BLaER1 treated with 17β-estradiol and CSF1 and Interleukin-3, amounts not matched to agents 10 nM and 100 nM (cell line): ENCODE measurements at regions not wholly inside any gene's neighbourhood (a gene's known extent, or its start where the extent isn't known, plus 50 kb on each side); places are given as distances from the start of the nearest gene placed in this dataset.
A peak's percentile ranks its signal among the peaks of the same experiment; 100 is the strongest.

ENCODE experiments used
- H3K27ac ChIP-seq, 11 experiments: shearing (Covaris generic); formaldehyde crosslinking; 2 replicates each; pipeline ENCODE4 v1.8.1; 2022
- H3K27me3 ChIP-seq, 11 experiments: shearing (Covaris generic); formaldehyde crosslinking; 2 replicates each; pipeline ENCODE4 v1.8.1; 2022
- H3K36me3 ChIP-seq, 11 experiments: shearing (Covaris generic); formaldehyde crosslinking; 2 replicates each; pipeline ENCODE4 v1.8.1; 2022
- H3K4me1 ChIP-seq, 10 experiments: shearing (Covaris generic); formaldehyde crosslinking; 2 replicates each; pipeline ENCODE4 v1.8.1; 2022
- H3K4me2 ChIP-seq, 11 experiments: shearing (Covaris generic); formaldehyde crosslinking; 2 replicates each; pipeline ENCODE4 v1.8.1; 2022
- H3K4me3 ChIP-seq, 10 experiments: shearing (Covaris generic); formaldehyde crosslinking; 2 replicates each; pipeline ENCODE4 v1.8.1; 2022
- H3K9ac ChIP-seq, 11 experiments: shearing (Covaris generic); formaldehyde crosslinking; 2 replicates each; pipeline ENCODE4 v1.8.1; 2022
- H3K9me3 ChIP-seq, 11 experiments: shearing (Covaris generic); formaldehyde crosslinking; replicated peaks in 1 of 11; 2 replicates each; pipeline ENCODE4 v1.8.1; 2022
- H4K20me1 ChIP-seq, 11 experiments: shearing (Covaris generic); formaldehyde crosslinking; 2 replicates each; pipeline ENCODE4 v1.8.1; 2022
- Cebpa-rat ChIP-seq, 11 experiments: shearing (Covaris generic); IDR thresholded peaks; 2 replicates each; pipeline ENCODE4 v1.8.1; 2022

DNA sequence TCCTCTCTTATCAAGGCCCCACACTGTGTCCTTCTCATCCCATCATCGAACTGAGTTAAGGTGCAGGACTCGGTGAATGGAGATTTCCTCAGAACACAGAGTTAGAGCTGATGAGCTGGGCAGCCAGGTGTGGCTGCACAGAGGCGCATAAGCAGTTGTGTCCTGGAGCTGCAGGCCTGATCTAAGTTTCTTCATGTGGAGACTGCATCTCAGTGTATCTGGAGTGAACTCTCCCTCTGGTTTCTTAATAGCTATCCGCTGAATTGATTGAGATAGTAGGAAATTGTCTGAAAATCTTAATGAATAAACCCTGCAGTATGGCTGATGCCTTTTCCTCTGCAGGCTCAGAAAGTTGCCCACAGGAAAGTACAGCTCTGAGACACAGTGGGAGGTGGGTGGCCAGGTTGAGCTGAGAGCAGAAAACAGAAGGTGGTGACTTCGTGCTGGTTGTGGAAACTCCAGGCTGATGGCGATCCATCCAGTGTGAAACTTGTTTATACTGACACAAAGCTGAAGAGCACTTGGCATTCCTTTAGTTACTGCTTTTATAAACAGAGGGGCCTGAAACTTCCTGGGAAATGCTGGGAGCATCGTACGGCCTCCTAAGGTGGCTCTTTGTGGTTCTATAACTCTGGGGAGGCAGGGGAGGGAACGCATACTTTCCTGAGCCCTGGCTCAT lies 67.4 kb upstream of the F3 start:
- H3K4me2 ChIP-seq = no peak overlapping the region

GRCh38 chr1:94608142-94608851 lies 66.7 kb upstream of the F3 start:
- no peaks in the 10 kb centered on the region for H4K20me1 ChIP-seq
- H3K36me3 ChIP-seq = no peaks in the 10 kb centered on the region
- no peak for TF ChIP-seq Cebpa-rat (IDR thresholded peaks at IDR 0.05)
- no peak overlapping the region for H3K27ac ChIP-seq
- H3K9me3 ChIP-seq = peaks cover 0 to 9% (median 0%) of the 10 kb centered on the region in 11 experiments; a peak in 3 of 22 replicates
- H3K27me3 ChIP-seq = no peaks in the 10 kb centered on the region
- H3K4me3 ChIP-seq = no peak overlapping the region
- H3K9ac ChIP-seq = no peak overlapping the region
- no peak overlapping the region for H3K4me2 ChIP-seq
- peaks cover 0 to 4% (median 0%) of the 10 kb centered on the region in 10 experiments; a peak in 7 of 20 replicates for H3K4me1 ChIP-seq

More for the DNA sequence above, 67.4 kb upstream of the F3 start:
- H3K9me3 ChIP-seq = peaks cover 0 to 2% (median 0%) of the 10 kb centered on the region in 11 experiments; a peak in 2 of 22 replicates
- no peaks in the 10 kb centered on the region for H4K20me1 ChIP-seq
- no peak overlapping the region for H3K9ac ChIP-seq
- no peak for TF ChIP-seq Cebpa-rat (IDR thresholded peaks at IDR 0.05)
- H3K4me3 ChIP-seq = no peak overlapping the region
- no peaks in the 10 kb centered on the region for H3K27me3 ChIP-seq
- H3K36me3 ChIP-seq = no peaks in the 10 kb centered on the region
- peaks cover 0 to 1% (median 0%) of the 10 kb centered on the region in 10 experiments; a peak in 2 of 20 replicates for H3K4me1 ChIP-seq
- no peak overlapping the region for H3K27ac ChIP-seq

DNA sequence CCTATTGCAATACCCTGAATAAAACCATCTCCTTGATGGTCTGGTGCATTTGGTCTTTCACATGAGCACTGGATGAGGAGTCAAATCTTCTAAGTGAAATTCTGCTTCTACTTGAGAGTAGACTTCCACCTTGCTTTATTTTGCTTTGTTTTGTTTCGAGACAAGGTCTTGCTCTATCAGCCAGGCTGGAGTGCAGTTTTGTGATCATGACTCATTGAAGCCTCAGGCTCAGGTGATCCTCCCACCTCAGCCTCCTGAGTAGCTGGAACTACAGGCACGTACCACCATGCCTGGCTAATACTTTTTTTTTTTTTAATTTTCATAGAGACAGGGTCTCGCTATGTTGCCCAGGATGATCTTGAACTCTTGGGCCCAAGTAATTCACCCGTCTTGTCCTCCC lies 65.8 kb upstream of the F3 start:
- Histone ChIP-seq H3K9me3 (peaks cover 0 to 10% (median 0%) of the 10 kb centered on the region in 11 experiments; a peak in 5 of 22 replicates), H3K4me3 (no peak overlapping the region), H3K27me3 (no peaks in the 10 kb centered on the region), H4K20me1 (no peaks in the 10 kb centered on the region), H3K4me2 (no peak overlapping the region), H3K27ac (no peak overlapping the region), H3K4me1 (peaks cover 0 to 13% (median 7%) of the 10 kb centered on the region in 10 experiments; a peak in 12 of 20 replicates), H3K36me3 (no peaks in the 10 kb centered on the region), H3K9ac (no peak overlapping the region)
- no peak for TF ChIP-seq Cebpa-rat (IDR thresholded peaks at IDR 0.05)

DNA sequence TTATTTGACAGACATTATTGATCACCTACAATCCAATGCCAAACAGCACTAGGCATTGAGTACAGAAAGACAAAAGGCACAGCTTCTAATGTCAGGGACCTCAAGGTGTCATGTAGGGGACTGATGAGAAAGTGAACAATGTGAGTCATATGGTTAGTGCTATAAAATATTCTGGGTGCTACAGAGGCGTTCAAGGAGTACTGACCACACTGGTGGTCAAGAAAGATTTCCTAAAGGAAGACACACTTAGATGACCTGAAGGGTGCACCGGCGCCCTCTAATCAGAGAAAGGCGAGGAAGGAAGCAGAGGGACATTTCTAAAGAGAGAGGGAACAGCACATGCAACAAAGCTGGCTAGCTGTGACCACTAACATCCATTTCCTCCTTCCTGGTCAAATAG lies 64.9 kb upstream of the F3 start:
- Histone ChIP-seq H3K4me2 (no peak overlapping the region), H4K20me1 (no peaks in the 10 kb centered on the region), H3K4me1 (peaks cover 0 to 22% (median 14%) of the 10 kb centered on the region in 10 experiments; a peak in 12 of 20 replicates), H3K27ac (no peak overlapping the region), H3K9me3 (peaks cover 0 to 19% (median 0%) of the 10 kb centered on the region in 11 experiments; a peak in 5 of 22 replicates), H3K4me3 (no peak overlapping the region), H3K36me3 (no peaks in the 10 kb centered on the region), H3K9ac (no peak overlapping the region), H3K27me3 (no peaks in the 10 kb centered on the region)
- no peak for TF ChIP-seq Cebpa-rat (IDR thresholded peaks at IDR 0.05)

GRCh38 chr1:94603663-94604062 lies 62.1 kb upstream of the F3 start:
- Histone ChIP-seq H3K9ac (peak overlapping the region in 1 of 11 experiments; percentile 26; a peak in 1 of 22 replicates), H3K4me3 (no peak overlapping the region), H4K20me1 (no peaks in the 10 kb centered on the region), H3K36me3 (no peaks in the 10 kb centered on the region), H3K27me3 (no peaks in the 10 kb centered on the region), H3K4me1 (peaks cover 0 to 25% (median 14%) of the 10 kb centered on the region in 10 experiments; a peak in 12 of 20 replicates), H3K9me3 (peaks cover 0 to 20% (median 0%) of the 10 kb centered on the region in 11 experiments; a peak in 5 of 22 replicates), H3K4me2 (peak overlapping the region in 1 of 11 experiments; percentile 60; a peak in 1 of 22 replicates), H3K27ac (peak overlapping the region in 7 of 11 experiments; percentile 36 to 82 (median 72); a peak in 11 of 22 replicates)
- TF ChIP-seq Cebpa-rat (IDR thresholded peaks at IDR 0.05) = no peak

GRCh38 chr1:94602802-94603625 lies 61.5 kb upstream of the F3 start:
- Histone ChIP-seq H3K4me1 (peaks cover 0 to 25% (median 14%) of the 10 kb centered on the region in 10 experiments; a peak in 12 of 20 replicates), H3K9ac (peak overlapping the region in 2 of 11 experiments; percentile 14 to 47; a peak in 4 of 22 replicates), H3K9me3 (peaks cover 0 to 20% (median 0%) of the 10 kb centered on the region in 11 experiments; a peak in 5 of 22 replicates), H3K4me3 (no peak overlapping the region), H3K27me3 (no peaks in the 10 kb centered on the region), H3K36me3 (no peaks in the 10 kb centered on the region), H3K4me2 (peak overlapping the region in 8 of 11 experiments; percentile 19 to 62 (median 45); a peak in 12 of 22 replicates), H3K27ac (peak overlapping the region in 8 of 11 experiments; percentile 5 to 82 (median 68); a peak in 15 of 22 replicates), H4K20me1 (no peaks in the 10 kb centered on the region)
- TF ChIP-seq Cebpa-rat (IDR thresholded peaks at IDR 0.05) = no peak

DNA sequence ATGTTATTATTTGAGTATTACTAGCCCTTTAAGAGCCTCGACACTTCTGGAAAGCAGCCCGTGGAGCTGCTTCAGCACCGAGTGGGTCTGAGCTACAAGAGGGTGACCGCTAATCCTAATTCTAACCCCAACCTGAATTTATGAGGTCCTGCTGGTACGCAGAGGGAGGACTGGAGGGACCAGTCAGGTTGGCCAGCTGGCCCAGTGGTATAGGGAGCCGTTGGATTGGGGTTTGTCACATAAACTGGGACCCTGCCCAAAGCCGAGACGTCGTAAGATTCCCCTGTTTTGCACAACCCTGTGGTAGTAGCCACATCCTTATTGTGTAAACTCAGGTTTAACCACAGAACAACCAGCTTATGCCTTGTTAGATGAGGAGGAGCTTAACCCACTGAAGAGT lies 60.8 kb upstream of the F3 start:
- Histone ChIP-seq H3K4me1 (peaks cover 0 to 25% (median 14%) of the 10 kb centered on the region in 10 experiments; a peak in 12 of 20 replicates), H3K4me3 (no peak overlapping the region), H4K20me1 (no peaks in the 10 kb centered on the region), H3K9ac (peak overlapping the region in 6 of 11 experiments; percentile 2 to 45 (median 34); a peak in 6 of 22 replicates), H3K36me3 (no peaks in the 10 kb centered on the region), H3K9me3 (peaks cover 0 to 20% (median 0%) of the 10 kb centered on the region in 11 experiments; a peak in 5 of 22 replicates), H3K4me2 (peak overlapping the region in 8 of 11 experiments; percentile 19 to 62 (median 45); a peak in 13 of 22 replicates), H3K27ac (peak overlapping the region in 7 of 11 experiments; percentile 61 to 82 (median 72); a peak in 16 of 22 replicates), H3K27me3 (no peaks in the 10 kb centered on the region)
- peak in 9 of 11 experiments; percentile 33 to 91 (median 79); a peak in 15 of 22 replicates for TF ChIP-seq Cebpa-rat (IDR thresholded peaks at IDR 0.05)

DNA sequence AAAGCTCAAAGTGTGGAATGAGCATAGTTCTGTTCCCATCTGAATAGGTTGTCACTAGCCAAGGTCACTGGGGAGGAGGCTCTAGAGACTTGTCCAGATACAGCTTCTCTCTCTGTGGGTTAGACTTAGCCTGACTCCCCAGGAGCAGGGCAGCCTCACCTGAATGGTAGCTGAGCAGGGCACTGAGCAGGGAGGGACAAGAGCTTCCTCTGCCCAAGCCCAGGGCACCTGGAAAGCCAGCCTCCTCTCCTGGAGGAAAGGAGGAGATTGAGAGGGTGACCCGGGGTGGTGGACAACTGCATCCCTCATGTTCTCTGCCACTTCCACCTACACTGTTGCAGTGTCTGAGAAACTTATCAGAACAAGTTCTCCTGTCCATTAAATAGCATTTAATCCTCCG lies 59.0 kb upstream of the F3 start:
- no peak overlapping the region for H3K9ac ChIP-seq
- no peaks in the 10 kb centered on the region for H4K20me1 ChIP-seq
- H3K27ac ChIP-seq = peak overlapping the region in 5 of 11 experiments; percentile 28 to 82 (median 62); a peak in 9 of 22 replicates
- peaks cover 0 to 20% (median 0%) of the 10 kb centered on the region in 11 experiments; a peak in 5 of 22 replicates for H3K9me3 ChIP-seq
- no peak for TF ChIP-seq Cebpa-rat (IDR thresholded peaks at IDR 0.05)
- peaks cover 0 to 25% (median 14%) of the 10 kb centered on the region in 10 experiments; a peak in 12 of 20 replicates for H3K4me1 ChIP-seq
- H3K4me2 ChIP-seq = no peak overlapping the region; a peak in 1 of 22 replicates
- no peaks in the 10 kb centered on the region for H3K36me3 ChIP-seq
- H3K4me3 ChIP-seq = no peak overlapping the region
- no peaks in the 10 kb centered on the region for H3K27me3 ChIP-seq
